ENCODE measurements at regions not wholly inside any gene's neighbourhood (a gene's known extent, or its start where the extent isn't known, plus 50 kb on each side); places are given as distances from the start of the nearest gene placed in this dataset.

DNA sequence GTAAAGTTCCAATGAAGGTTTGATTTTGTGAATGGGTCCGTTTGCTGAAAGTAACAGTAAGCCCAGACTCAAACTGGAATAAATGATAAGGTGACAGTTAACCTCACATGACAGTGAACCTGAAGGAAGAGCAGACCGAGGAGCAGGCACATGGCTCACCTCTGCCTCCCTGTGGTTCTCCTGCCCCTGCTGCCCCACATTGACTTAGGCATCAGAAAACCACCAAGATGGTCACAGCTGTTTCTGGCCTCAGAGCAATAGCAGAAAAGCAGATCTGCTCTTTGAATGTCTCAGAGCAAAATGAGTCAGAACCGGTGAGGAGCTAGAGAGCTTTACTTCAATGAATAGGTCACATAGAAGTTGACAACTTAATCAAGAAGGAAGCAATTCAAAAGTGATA lies 487.6 kb downstream of the METTL4 start:
- FAIRE-seq (no peak), DNase-seq (ENCODE audit: low read depth) (no peak)

DNA sequence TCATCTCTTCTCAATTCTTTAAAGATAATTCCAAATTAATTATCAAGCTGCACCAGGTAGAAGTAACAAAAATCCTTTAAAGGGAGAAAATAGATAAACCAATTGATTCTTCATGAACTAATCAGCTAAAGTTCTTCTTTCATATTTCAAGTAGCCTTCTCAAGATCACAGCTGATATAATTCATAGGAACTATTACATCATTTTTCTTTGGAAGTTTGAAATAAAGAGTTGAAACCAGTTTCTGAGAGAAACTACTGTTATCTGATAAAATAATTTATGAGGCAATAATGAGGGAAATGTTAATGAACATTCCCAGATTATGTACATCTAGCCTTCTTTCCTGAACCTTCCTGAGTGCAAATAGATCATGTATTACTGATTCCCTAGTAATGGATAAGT lies 484.9 kb downstream of the METTL4 start:
- Histone ChIP-seq H3K4me1 (ENCODE audit: insufficient read depth, low read length) (no peaks in the 10 kb centered on the region), H3K9ac (ENCODE audit: low read length) (no peak overlapping the region), H3K79me2 (ENCODE audit: insufficient read depth, low read length) (no peaks in the 10 kb centered on the region), H3K9me3 (ENCODE audit: insufficient read depth, low read depth, low read length) (no peaks in the 10 kb centered on the region), H3K4me2 (ENCODE audit: low read length) (no peak overlapping the region), H4K20me1 (ENCODE audit: insufficient read depth, low read length) (no peaks in the 10 kb centered on the region), H3K27ac (ENCODE audit: low read depth, low read length) (no peak overlapping the region), H3K27me3 (ENCODE audit: insufficient read depth, low read length) (no peaks in the 10 kb centered on the region), H3K36me3 (ENCODE audit: insufficient read depth, low read length) (no peaks in the 10 kb centered on the region), H3K4me3 (ENCODE audit: insufficient read depth, low read depth, low read length) (no peak overlapping the region), H2AFZ (ENCODE audit: low read depth, low read length) (no peak overlapping the region)
- no peaks in the 10 kb centered on the region for H3K9me3 Mint-ChIP-seq (ENCODE audit: unreplicated experiment)
- DNase-seq (ENCODE audit: low read depth) (no peak), FAIRE-seq (no peak)
- no peaks in the 10 kb centered on the region for H3K36me3 Mint-ChIP-seq (ENCODE audit: low read depth, unreplicated experiment)
- TF ChIP-seq, protein P1, sequence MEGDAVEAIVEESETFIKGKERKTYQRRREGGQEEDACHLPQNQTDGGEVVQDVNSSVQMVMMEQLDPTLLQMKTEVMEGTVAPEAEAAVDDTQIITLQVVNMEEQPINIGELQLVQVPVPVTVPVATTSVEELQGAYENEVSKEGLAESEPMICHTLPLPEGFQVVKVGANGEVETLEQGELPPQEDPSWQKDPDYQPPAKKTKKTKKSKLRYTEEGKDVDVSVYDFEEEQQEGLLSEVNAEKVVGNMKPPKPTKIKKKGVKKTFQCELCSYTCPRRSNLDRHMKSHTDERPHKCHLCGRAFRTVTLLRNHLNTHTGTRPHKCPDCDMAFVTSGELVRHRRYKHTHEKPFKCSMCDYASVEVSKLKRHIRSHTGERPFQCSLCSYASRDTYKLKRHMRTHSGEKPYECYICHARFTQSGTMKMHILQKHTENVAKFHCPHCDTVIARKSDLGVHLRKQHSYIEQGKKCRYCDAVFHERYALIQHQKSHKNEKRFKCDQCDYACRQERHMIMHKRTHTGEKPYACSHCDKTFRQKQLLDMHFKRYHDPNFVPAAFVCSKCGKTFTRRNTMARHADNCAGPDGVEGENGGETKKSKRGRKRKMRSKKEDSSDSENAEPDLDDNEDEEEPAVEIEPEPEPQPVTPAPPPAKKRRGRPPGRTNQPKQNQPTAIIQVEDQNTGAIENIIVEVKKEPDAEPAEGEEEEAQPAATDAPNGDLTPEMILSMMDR (IDR thresholded peaks at IDR 0.05; ENCODE audit: insufficient read depth, low read depth, low read length): no peak
- TF ChIP-seq EZH2 (IDR thresholded peaks at IDR 0.05; ENCODE audit: insufficient read depth, low read length): no peak
- H3K4me3 Mint-ChIP-seq (ENCODE audit: unreplicated experiment): no peak overlapping the region
- peaks cover 3% of the 10 kb centered on the region for H3K4me1 Mint-ChIP-seq (ENCODE audit: low read depth, unreplicated experiment)
- H3K27me3 Mint-ChIP-seq (ENCODE audit: low read depth, unreplicated experiment): peaks cover 2% of the 10 kb centered on the region
- no peak overlapping the region for H3K27ac Mint-ChIP-seq (ENCODE audit: unreplicated experiment)

More for the DNA sequence above, 487.6 kb downstream of the METTL4 start:
- peaks cover 2% of the 10 kb centered on the region for H3K27me3 Mint-ChIP-seq (ENCODE audit: low read depth, unreplicated experiment)
- Histone ChIP-seq H3K79me2 (ENCODE audit: insufficient read depth, low read length) (no peaks in the 10 kb centered on the region), H3K9ac (ENCODE audit: low read length) (no peak overlapping the region), H3K27me3 (ENCODE audit: insufficient read depth, low read length) (no peaks in the 10 kb centered on the region), H3K36me3 (ENCODE audit: insufficient read depth, low read length) (no peaks in the 10 kb centered on the region), H3K27ac (ENCODE audit: low read depth, low read length) (no peak overlapping the region), H3K9me3 (ENCODE audit: insufficient read depth, low read depth, low read length) (no peaks in the 10 kb centered on the region), H2AFZ (ENCODE audit: low read depth, low read length) (no peak overlapping the region), H4K20me1 (ENCODE audit: insufficient read depth, low read length) (no peaks in the 10 kb centered on the region), H3K4me1 (ENCODE audit: insufficient read depth, low read length) (no peaks in the 10 kb centered on the region), H3K4me2 (ENCODE audit: low read length) (no peak overlapping the region), H3K4me3 (ENCODE audit: insufficient read depth, low read depth, low read length) (no peak overlapping the region)
- H3K27ac Mint-ChIP-seq (ENCODE audit: unreplicated experiment): no peak overlapping the region
- H3K36me3 Mint-ChIP-seq (ENCODE audit: low read depth, unreplicated experiment): no peaks in the 10 kb centered on the region
- no peak overlapping the region for H3K4me3 Mint-ChIP-seq (ENCODE audit: unreplicated experiment)
- H3K4me1 Mint-ChIP-seq (ENCODE audit: low read depth, unreplicated experiment): peaks cover 3% of the 10 kb centered on the region
- no peaks in the 10 kb centered on the region for H3K9me3 Mint-ChIP-seq (ENCODE audit: unreplicated experiment)
- TF ChIP-seq EZH2 (IDR thresholded peaks at IDR 0.05; ENCODE audit: insufficient read depth, low read length): no peak
- TF ChIP-seq, protein P1 (IDR thresholded peaks at IDR 0.05; ENCODE audit: insufficient read depth, low read depth, low read length): no peak

DNA sequence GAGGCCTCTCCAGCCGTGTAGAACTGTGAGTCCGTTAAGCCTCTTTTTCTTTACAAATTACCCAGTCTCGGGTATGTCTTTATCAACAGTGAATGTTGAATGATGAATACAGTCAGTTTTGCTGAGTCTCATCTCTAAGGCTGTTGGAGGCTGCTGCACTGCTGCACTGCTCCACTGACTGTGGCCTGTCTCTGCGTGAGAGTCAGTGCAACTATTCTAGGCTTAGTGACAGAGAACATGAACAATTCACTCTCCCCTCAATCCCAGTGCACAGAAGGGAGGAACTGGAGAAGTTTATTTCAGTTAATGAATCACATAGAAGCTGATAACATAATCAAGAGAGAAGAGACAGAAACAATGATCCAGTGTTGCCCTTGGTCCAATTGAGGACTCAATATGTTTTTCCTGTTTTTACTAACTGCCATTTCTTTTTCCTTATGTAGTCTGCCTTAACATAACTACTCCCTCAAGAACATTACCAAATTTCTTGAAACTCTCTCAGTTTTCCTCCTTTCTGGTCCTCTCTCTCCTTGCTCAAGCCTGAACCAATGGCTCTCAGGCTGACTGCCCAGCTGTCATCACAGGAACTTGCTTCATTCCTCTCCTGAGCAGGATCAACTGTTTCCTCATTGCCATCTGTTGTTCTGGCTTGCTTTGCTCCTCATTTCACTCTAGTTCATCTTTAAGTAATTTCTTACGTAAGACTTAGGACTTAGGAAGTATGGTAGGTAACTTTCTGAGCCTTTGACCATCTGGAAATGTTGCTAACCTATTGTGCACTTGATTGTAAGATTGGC lies 483.2 kb downstream of the METTL4 start:
- FAIRE-seq: no peak
- H3K36me3 Mint-ChIP-seq (ENCODE audit: low read depth, unreplicated experiment): no peaks in the 10 kb centered on the region

More for the DNA sequence above, 483.2 kb downstream of the METTL4 start:
- Histone ChIP-seq H3K36me3 (ENCODE audit: insufficient read depth, low read length) (no peaks in the 10 kb centered on the region), H3K4me3 (ENCODE audit: insufficient read depth, low read depth, low read length) (no peak overlapping the region), H3K4me2 (ENCODE audit: low read length) (no peak overlapping the region), H3K9me3 (ENCODE audit: insufficient read depth, low read depth, low read length) (no peaks in the 10 kb centered on the region), H2AFZ (ENCODE audit: low read depth, low read length) (no peak overlapping the region), H3K9ac (ENCODE audit: low read length) (no peak overlapping the region), H3K79me2 (ENCODE audit: insufficient read depth, low read length) (no peaks in the 10 kb centered on the region), H4K20me1 (ENCODE audit: insufficient read depth, low read length) (no peaks in the 10 kb centered on the region), H3K4me1 (ENCODE audit: insufficient read depth, low read length) (no peaks in the 10 kb centered on the region), H3K27me3 (ENCODE audit: insufficient read depth, low read length) (no peaks in the 10 kb centered on the region), H3K27ac (ENCODE audit: low read depth, low read length) (no peak overlapping the region)
- no peak overlapping the region for H3K4me3 Mint-ChIP-seq (ENCODE audit: unreplicated experiment)
- no peaks in the 10 kb centered on the region for H3K9me3 Mint-ChIP-seq (ENCODE audit: unreplicated experiment)
- no peak for DNase-seq (ENCODE audit: low read depth)
- no peak overlapping the region for H3K27ac Mint-ChIP-seq (ENCODE audit: unreplicated experiment)
- H3K27me3 Mint-ChIP-seq (ENCODE audit: low read depth, unreplicated experiment): no peaks in the 10 kb centered on the region
- TF ChIP-seq, protein P1 (IDR thresholded peaks at IDR 0.05; ENCODE audit: insufficient read depth, low read depth, low read length): no peak
- no peak for TF ChIP-seq EZH2 (IDR thresholded peaks at IDR 0.05; ENCODE audit: insufficient read depth, low read length)
- peaks cover 3% of the 10 kb centered on the region for H3K4me1 Mint-ChIP-seq (ENCODE audit: low read depth, unreplicated experiment)

Data from astrocyte (in vitro differentiated cells and primary cell).